GM23248 (cell line): ENCODE measurements at regions not wholly inside any gene's neighbourhood (a gene's known extent, or its start where the extent isn't known, plus 50 kb on each side); places are given as distances from the start of the nearest gene placed in this dataset.

Experiments used
- DNase-seq: peaks from one replicate; pipeline ENCODE4 v3.0.0-alpha.2; 2015
- H2AFZ ChIP-seq: fragments of 200-600 bp; sonication (generic); 2 replicates; pipeline ENCODE4 v1.6.1; 2016; ENCODE audit warnings: antibody characterized with exemption
- H3F3A ChIP-seq: fragments of 200-600 bp; sonication (generic); 2 replicates; pipeline ENCODE4 v1.6.1; 2016; ENCODE audit warnings: mild to moderate bottlenecking, antibody characterized with exemption, mixed run types; ENCODE audit not compliant: insufficient read depth
- H3K27ac ChIP-seq: fragments of 200-600 bp; sonication (generic); 2 replicates; pipeline ENCODE4 v1.5.1; 2016; ENCODE audit warnings: mild to moderate bottlenecking
- H3K27me3 ChIP-seq: fragments of 200-600 bp; sonication (generic); replicated peaks from 2 replicates; pipeline ENCODE4 v1.6.1; 2016; ENCODE audit warnings: mild to moderate bottlenecking; ENCODE audit not compliant: insufficient read depth
- H3K36me3 ChIP-seq: fragments of 200-600 bp; sonication (generic); 2 replicates; pipeline ENCODE4 v1.6.1; 2016; ENCODE audit warnings: low read depth, mild to moderate bottlenecking
- H3K4me1 ChIP-seq: fragments of 200-600 bp; sonication (generic); 2 replicates; pipeline ENCODE4 v1.6.1; 2016; ENCODE audit warnings: mild to moderate bottlenecking; ENCODE audit not compliant: insufficient read depth
- H3K4me2 ChIP-seq: fragments of 200-600 bp; sonication (generic); one replicate; pipeline ENCODE4 v1.6.1; 2016; ENCODE audit warnings: mild to moderate bottlenecking; ENCODE audit not compliant: unreplicated experiment
- H3K4me3 ChIP-seq: fragments of 200-600 bp; sonication (generic); 2 replicates; pipeline ENCODE4 v1.5.1; 2016; ENCODE audit warnings: mild to moderate bottlenecking
- H3K79me2 ChIP-seq: fragments of 200-600 bp; sonication (generic); 2 replicates; pipeline ENCODE4 v1.6.1; 2016; ENCODE audit warnings: mild to moderate bottlenecking; ENCODE audit not compliant: insufficient read depth
- H3K9ac ChIP-seq: fragments of 200-600 bp; sonication (generic); 2 replicates; pipeline ENCODE4 v1.6.1; 2016; ENCODE audit warnings: mild to moderate bottlenecking
- H3K9me2 ChIP-seq: fragments of 200-600 bp; sonication (generic); 2 replicates; pipeline ENCODE4 v1.6.1; 2016; ENCODE audit warnings: mixed run types, mild to moderate bottlenecking, moderate library complexity; ENCODE audit not compliant: insufficient read depth
- H3K9me3 ChIP-seq: fragments of 200-600 bp; sonication (generic); one replicate; pipeline ENCODE4 v1.6.1; 2017; ENCODE audit warnings: low read depth
- H4K20me1 ChIP-seq: fragments of 200-600 bp; sonication (generic); 2 replicates; pipeline ENCODE4 v1.6.0; 2016; ENCODE audit not compliant: insufficient read depth
- EZH2 ChIP-seq: fragments of 200-600 bp; sonication (generic); IDR thresholded peaks from 2 replicates; pipeline ENCODE4 v1.6.1; 2018; ENCODE audit warnings: antibody characterized with exemption, mild to moderate bottlenecking; ENCODE audit not compliant: insufficient read depth, poor library complexity, severe bottlenecking
- EZH2phosphoT487 ChIP-seq: fragments of 200-600 bp; sonication (generic); IDR thresholded peaks from 2 replicates; pipeline ENCODE4 v1.6.1; 2018; ENCODE audit warnings: antibody characterized with exemption, moderate library complexity, mild to moderate bottlenecking, low read depth; ENCODE audit not compliant: insufficient read depth
- WGBS, 2 experiments: methylation state at CpG; one replicate each; pipeline ENCODE4 v1.1.6; 2015 to 2017; ENCODE audit warnings: low lambda C conversion rate in 2 of 2, low coverage in 1 of 2; ENCODE audit errors: missing lambda C conversion rate in 2 of 2; 5-methylcytosine and 5-hydroxymethylcytosine counted together
- in situ Hi-C: fragments of 300-500 bp; cut with MboI; formaldehyde crosslinking; loops from 2 replicates; pipeline ENCODE4 v1.15.0; 2020

DNA sequence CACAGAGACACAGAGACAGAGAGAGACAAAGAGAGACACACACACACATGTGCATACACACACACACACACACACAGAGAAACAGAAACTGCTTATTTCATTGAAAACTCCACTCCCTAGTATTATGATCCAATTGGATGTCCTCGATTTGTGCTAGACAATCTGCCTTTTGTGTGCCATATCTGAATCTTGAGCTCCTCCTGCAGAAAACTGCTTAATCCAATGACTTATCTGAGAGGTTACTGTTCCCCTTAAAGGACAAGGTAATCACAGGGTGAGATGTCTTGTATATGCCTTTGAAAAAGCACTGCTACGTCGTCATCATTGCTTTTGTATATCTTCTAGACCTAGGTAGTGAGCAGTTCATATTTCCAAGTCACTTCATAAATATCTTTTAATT lies 371.5 kb downstream of the LRIG3 start:
- Histone ChIP-seq H2AFZ (no peak overlapping the region), H3K9ac (no peak overlapping the region), H3F3A (no peaks in the 10 kb centered on the region), H3K9me2 (no peaks in the 10 kb centered on the region), H3K9me3 (no peaks in the 10 kb centered on the region), H3K79me2 (no peaks in the 10 kb centered on the region), H3K27me3 (no peaks in the 10 kb centered on the region), H3K36me3 (no peaks in the 10 kb centered on the region), H4K20me1 (no peaks in the 10 kb centered on the region), H3K27ac (no peak overlapping the region), H3K4me3 (no peak overlapping the region), H3K4me1 (no peaks in the 10 kb centered on the region), H3K4me2 (no peak overlapping the region)
- in situ Hi-C loops = loop anchor here (10.0 to 25.0 kb wide), 4 partner anchors 338 to 606 kb away; no protein-coding TSS in a partner anchor
- WGBS, 2 experiments = 82 to 83% methylated on average over 3 of the region's 3 CpGs
- DNase-seq = no peak
- TF ChIP-seq EZH2 = no peak
- TF ChIP-seq EZH2phosphoT487 = no peak

GRCh38 chr12:58554522-58555157 lies 365.7 kb downstream of the LRIG3 start:
- Histone ChIP-seq H3K79me2 (no peaks in the 10 kb centered on the region), H3K4me3 (no peak overlapping the region), H3K4me1 (peaks cover 11% of the 10 kb centered on the region), H3K4me2 (no peak overlapping the region), H4K20me1 (no peaks in the 10 kb centered on the region), H3K9me3 (no peaks in the 10 kb centered on the region), H3K36me3 (no peaks in the 10 kb centered on the region), H3F3A (peaks cover 6% of the 10 kb centered on the region; the same call in 1 of the 2 replicates), H3K27me3 (no peaks in the 10 kb centered on the region), H3K27ac (no peak overlapping the region), H3K9me2 (no peaks in the 10 kb centered on the region), H2AFZ (no peak overlapping the region), H3K9ac (no peak overlapping the region)
- WGBS, 2 experiments = 71 to 75% methylated on average over 5 of the region's 5 CpGs
- DNase-seq = no peak
- in situ Hi-C loops = no loop called here
- TF ChIP-seq EZH2phosphoT487 (no peak), EZH2 (no peak)

DNA sequence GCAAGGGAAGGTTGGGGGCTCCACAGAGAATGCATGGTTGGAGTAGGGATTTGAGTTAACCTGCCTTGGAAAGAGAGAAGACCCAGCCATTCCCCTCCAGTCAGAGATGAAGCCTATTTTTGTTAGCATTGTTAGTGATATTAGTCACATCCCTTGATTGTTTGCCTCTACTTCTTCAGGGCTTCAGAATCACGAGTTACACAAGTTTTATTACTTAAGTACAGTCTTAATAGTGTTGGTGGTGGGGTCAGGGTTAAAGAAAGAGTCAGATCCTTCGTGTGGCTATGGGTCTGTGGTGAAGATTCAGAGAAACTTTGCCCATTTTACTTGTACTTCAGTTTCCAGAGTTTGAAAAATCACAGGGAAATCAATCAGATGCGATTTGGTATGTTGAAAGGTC lies 363.1 kb downstream of the LRIG3 start:
- Histone ChIP-seq H3K4me3 (no peak overlapping the region), H4K20me1 (no peaks in the 10 kb centered on the region), H3K27me3 (no peaks in the 10 kb centered on the region), H3K9me2 (no peaks in the 10 kb centered on the region), H3K9ac (peak overlapping the region; percentile 8; the same call in 1 of the 2 replicates), H3F3A (peaks cover 6% of the 10 kb centered on the region; the same call in 1 of the 2 replicates), H3K27ac (peak overlapping the region; percentile 33), H3K36me3 (no peaks in the 10 kb centered on the region), H3K79me2 (no peaks in the 10 kb centered on the region), H3K9me3 (no peaks in the 10 kb centered on the region), H2AFZ (peak overlapping the region; percentile 57), H3K4me2 (peak overlapping the region; percentile 71), H3K4me1 (peaks cover 11% of the 10 kb centered on the region)
- DNase-seq = peak; percentile 69
- TF ChIP-seq EZH2 (no peak), EZH2phosphoT487 (no peak)
- 29 to 30% methylated on average over 3 of the region's 3 CpGs for WGBS, 2 experiments
- in situ Hi-C loops = no loop called here

- Histone ChIP-seq H3F3A (peaks cover 6% of the 10 kb centered on the region; the same call in 1 of the 2 replicates), H3K27ac (peak overlapping the region; percentile 33)
- WGBS, 2 experiments = 3 to 21% methylated on average over 1 of the region's 1 CpG
These were observed 362.6 kb downstream of the LRIG3 start for GRCh38 chr12:58557661-58558060.

More at GRCh38 chr12:58557661-58558060, 362.6 kb downstream of the LRIG3 start:
- in situ Hi-C loops = no loop called here
- H3K4me3 ChIP-seq = no peak overlapping the region
- H3K9ac ChIP-seq = peak overlapping the region; percentile 8; the same call in 1 of the 2 replicates
- H2AFZ ChIP-seq = peak overlapping the region; percentile 57
- H3K79me2 ChIP-seq = no peaks in the 10 kb centered on the region
- no peak for DNase-seq
- no peaks in the 10 kb centered on the region for H3K36me3 ChIP-seq
- no peaks in the 10 kb centered on the region for H3K9me3 ChIP-seq
- peak overlapping the region; percentile 71 for H3K4me2 ChIP-seq
- no peaks in the 10 kb centered on the region for H3K9me2 ChIP-seq
- no peaks in the 10 kb centered on the region for H3K27me3 ChIP-seq
- no peaks in the 10 kb centered on the region for H4K20me1 ChIP-seq
- TF ChIP-seq EZH2phosphoT487 = no peak
- TF ChIP-seq EZH2 = no peak
- H3K4me1 ChIP-seq = peaks cover 11% of the 10 kb centered on the region
